ENCODE measurements at regions not wholly inside any gene's neighbourhood (a gene's known extent, or its start where the extent isn't known, plus 50 kb on each side); places are given as distances from the start of the nearest gene placed in this dataset.

DNA sequence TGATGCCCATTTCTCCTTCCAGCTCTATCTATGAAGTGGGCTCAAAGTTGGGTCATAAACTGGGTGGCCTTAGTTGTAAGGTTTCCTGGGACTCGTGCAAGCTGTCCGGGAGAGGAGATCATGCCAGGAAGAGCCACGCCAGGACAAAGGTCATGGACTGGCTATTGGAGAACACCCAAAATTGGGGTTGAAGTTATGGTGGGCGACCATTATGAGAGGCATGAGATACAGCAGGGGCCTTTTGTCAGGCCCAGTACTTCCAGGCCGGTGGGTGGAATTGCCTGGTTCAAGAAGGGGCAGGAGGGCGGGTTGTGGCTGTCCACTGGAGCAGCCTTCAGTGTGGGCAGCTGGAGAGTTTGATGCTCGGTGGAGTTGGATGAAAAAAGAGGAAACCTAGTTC, 225.1 kb upstream of the SSTR4 start:
- Histone ChIP-seq H3K4me3 (no peak overlapping the region), H3K9me3 (replicated peaks; ENCODE audit: control insufficient read depth, insufficient read depth, low read depth, low read length) (no peaks in the 10 kb centered on the region), H3K27me3 (ENCODE audit: control insufficient read depth in 2 of 2, insufficient read depth in 2 of 2, low read length in 2 of 2) (peaks cover 0 to 5% of the 10 kb centered on the region in 2 experiments; a peak in 3 of 5 replicates), H3K79me2 (ENCODE audit: control insufficient read depth, insufficient read depth, low read length) (no peaks in the 10 kb centered on the region), H3K9me1 (ENCODE audit: control insufficient read depth, insufficient read depth, low read length) (no peaks in the 10 kb centered on the region), H3K4me2 (ENCODE audit: insufficient read depth, low read length) (no peak overlapping the region), H3K9ac (ENCODE audit: insufficient read depth in 1 of 2, low read depth in 2 of 2, low read length in 2 of 2) (no peak overlapping the region), H4K20me1 (replicated peaks; ENCODE audit: control insufficient read depth, insufficient read depth, low read length) (no peaks in the 10 kb centered on the region), H2AFZ (ENCODE audit: low read depth, low read length) (no peak overlapping the region), H3K27ac (ENCODE audit: extremely low read depth, low read depth, low read length) (no peak overlapping the region), H3K36me3 (ENCODE audit: control insufficient read depth, insufficient read depth, low read length) (no peaks in the 10 kb centered on the region), H3K4me1 (replicated peaks in 1 of 2; ENCODE audit: control insufficient read depth in 2 of 2, insufficient read depth in 2 of 2, low read length in 2 of 2) (no peaks in the 10 kb centered on the region)
- ChIA-PET POLR2A (no interaction called here), CTCF (ENCODE audit: low intra/inter-chr PET ratio) (no interaction called here)
- no peak for FAIRE-seq
- WGBS (ENCODE audit: insufficient coverage, low coverage, missing lambda C conversion rate) = 4% methylated on average over 7 of the region's 7 CpGs
- no peak for DNase-seq (ENCODE audit: extremely low read depth in 1 of 4, low spot score in 3 of 4)
- BruUV-seq (replicated peaks) = no TSS peak
- no peak for ATAC-seq
- intact Hi-C loops (cut with micrococcal nuclease) (no loop called here), in situ Hi-C loops (cut with MboI) (no loop called here)
- TF ChIP-seq MAFG (tag; conservative IDR thresholded peaks at IDR 0.05) (no peak), FUS (optimal IDR thresholded peaks at IDR 0.05; ENCODE audit: low read depth, low read length) (no peak), CREB1 (IDR thresholded peaks at IDR 0.05) (no peak), CREB1 (CRISPR knock-in tag; IDR thresholded peaks at IDR 0.05) (no peak), U2AF2 (optimal IDR thresholded peaks at IDR 0.05; ENCODE audit: low read depth, low read length) (no peak), ZNF124 (CRISPR knock-in tag; IDR thresholded peaks at IDR 0.05) (no peak), ZNF282 (CRISPR knock-in tag; IDR thresholded peaks at IDR 0.05) (no peak), ZNF583 (CRISPR knock-in tag; IDR thresholded peaks at IDR 0.05) (no peak)
- TF ChIP-seq, protein P1, sequence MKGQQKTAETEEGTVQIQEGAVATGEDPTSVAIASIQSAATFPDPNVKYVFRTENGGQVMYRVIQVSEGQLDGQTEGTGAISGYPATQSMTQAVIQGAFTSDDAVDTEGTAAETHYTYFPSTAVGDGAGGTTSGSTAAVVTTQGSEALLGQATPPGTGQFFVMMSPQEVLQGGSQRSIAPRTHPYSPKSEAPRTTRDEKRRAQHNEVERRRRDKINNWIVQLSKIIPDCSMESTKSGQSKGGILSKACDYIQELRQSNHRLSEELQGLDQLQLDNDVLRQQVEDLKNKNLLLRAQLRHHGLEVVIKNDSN (CRISPR knock-in tag; IDR thresholded peaks at IDR 0.05) = no peak
- TF ChIP-seq, protein P2, sequence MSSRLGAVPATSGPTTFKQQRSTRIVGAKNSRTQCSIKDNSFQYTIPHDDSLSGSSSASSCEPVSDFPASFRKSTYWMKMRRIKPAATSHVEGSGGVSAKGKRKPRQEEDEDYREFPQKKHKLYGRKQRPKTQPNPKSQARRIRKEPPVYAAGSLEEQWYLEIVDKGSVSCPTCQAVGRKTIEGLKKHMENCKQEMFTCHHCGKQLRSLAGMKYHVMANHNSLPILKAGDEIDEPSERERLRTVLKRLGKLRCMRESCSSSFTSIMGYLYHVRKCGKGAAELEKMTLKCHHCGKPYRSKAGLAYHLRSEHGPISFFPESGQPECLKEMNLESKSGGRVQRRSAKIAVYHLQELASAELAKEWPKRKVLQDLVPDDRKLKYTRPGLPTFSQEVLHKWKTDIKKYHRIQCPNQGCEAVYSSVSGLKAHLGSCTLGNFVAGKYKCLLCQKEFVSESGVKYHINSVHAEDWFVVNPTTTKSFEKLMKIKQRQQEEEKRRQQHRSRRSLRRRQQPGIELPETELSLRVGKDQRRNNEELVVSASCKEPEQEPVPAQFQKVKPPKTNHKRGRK (tag; IDR thresholded peaks at IDR 0.05) = no peak

Measured in K562 (cell line).